H9 (cell line): ENCODE measurements at regions not wholly inside any gene's neighbourhood (a gene's known extent, or its start where the extent isn't known, plus 50 kb on each side); places are given as distances from the start of the nearest gene placed in this dataset.

ENCODE experiments used
- DNase-seq: peaks from one replicate; pipeline ENCODE4 v3.0.0-alpha.2; 2017
- H2AFZ ChIP-seq: one replicate; pipeline ENCODE4 v1.6.1; 2013; ENCODE audit warnings: mild to moderate bottlenecking, low read length, control low read depth, moderate library complexity
- H2AK5ac ChIP-seq: 2 replicates; pipeline ENCODE4 v1.6.1; 2013; ENCODE audit warnings: low read length, control low read depth, mixed read lengths; ENCODE audit not compliant: insufficient read length
- H2BK120ac ChIP-seq: one replicate; pipeline ENCODE4 v1.6.1; 2013; ENCODE audit warnings: low read depth, mild to moderate bottlenecking, low read length, control low read depth, inconsistent platforms; ENCODE audit not compliant: poor library complexity, severe bottlenecking
- H2BK12ac ChIP-seq: 2 replicates; pipeline ENCODE4 v1.6.1; 2013; ENCODE audit warnings: low read length, control low read depth, mixed read lengths, low read depth; ENCODE audit not compliant: insufficient read length
- H2BK15ac ChIP-seq: 2 replicates; pipeline ENCODE4 v1.6.1; 2013; ENCODE audit warnings: low read depth, low read length, control low read depth
- H2BK20ac ChIP-seq: one replicate; pipeline ENCODE4 v1.6.1; 2013; ENCODE audit warnings: low read depth, mild to moderate bottlenecking, low read length, control low read depth, inconsistent platforms; ENCODE audit not compliant: poor library complexity, severe bottlenecking
- H2BK5ac ChIP-seq: 2 replicates; pipeline ENCODE4 v1.6.1; 2013; ENCODE audit warnings: low read length, control low read depth, mixed read lengths; ENCODE audit not compliant: insufficient read length
- H3K14ac ChIP-seq: 2 replicates; pipeline ENCODE4 v1.6.1; 2013; ENCODE audit warnings: low read length, control low read depth; ENCODE audit not compliant: insufficient read depth
- H3K18ac ChIP-seq: 2 replicates; pipeline ENCODE4 v1.6.1; 2013; ENCODE audit warnings: low read depth, mild to moderate bottlenecking, mixed read lengths, low read length, control low read depth; ENCODE audit not compliant: insufficient read length
- H3K23ac ChIP-seq: 2 replicates; pipeline ENCODE4 v1.6.1; 2013; ENCODE audit warnings: low read length, control low read depth, mixed read lengths, low read depth; ENCODE audit not compliant: insufficient read length
- H3K23me2 ChIP-seq: 2 replicates; pipeline ENCODE4 v1.6.1; 2013; ENCODE audit warnings: low read depth, mild to moderate bottlenecking, mixed read lengths, low read length, control low read depth; ENCODE audit not compliant: insufficient read length, poor library complexity, severe bottlenecking
- H3K27ac ChIP-seq: 2 replicates; pipeline ENCODE4 v1.5.1; 2013; ENCODE audit warnings: low read length, control low read depth, mixed read lengths, low read depth; ENCODE audit not compliant: insufficient read length
- H3K27me3 ChIP-seq: 2 replicates; pipeline ENCODE4 v1.6.1; 2013; ENCODE audit warnings: low read length, control low read depth, inconsistent platforms; ENCODE audit not compliant: insufficient read depth
- H3K4ac ChIP-seq: 2 replicates; pipeline ENCODE4 v1.6.1; 2013; ENCODE audit warnings: low read depth, mild to moderate bottlenecking, control low read depth, inconsistent platforms, low read length, moderate library complexity
- H3K4me1 ChIP-seq: 2 replicates; pipeline ENCODE4 v1.6.1; 2013; ENCODE audit warnings: low read length, control low read depth, inconsistent platforms; ENCODE audit not compliant: insufficient read depth
- H3K4me2 ChIP-seq: 2 replicates; pipeline ENCODE4 v1.6.1; 2013; ENCODE audit warnings: low read length, control low read depth, mixed read lengths; ENCODE audit not compliant: insufficient read length, insufficient read depth
- H3K56ac ChIP-seq: 2 replicates; pipeline ENCODE4 v1.6.1; 2013; ENCODE audit warnings: low read depth, mild to moderate bottlenecking, mixed read lengths, low read length, control low read depth; ENCODE audit not compliant: insufficient read length
- H3K79me1 ChIP-seq: 2 replicates; pipeline ENCODE4 v1.6.1; 2013; ENCODE audit warnings: low read depth, mild to moderate bottlenecking, moderate library complexity, low read length, control low read depth, inconsistent platforms; ENCODE audit not compliant: insufficient read depth, poor library complexity, severe bottlenecking
- H3K79me2 ChIP-seq: 2 replicates; pipeline ENCODE4 v1.6.1; 2013; ENCODE audit warnings: low read length, control low read depth, inconsistent platforms; ENCODE audit not compliant: insufficient read depth
- H3K9ac ChIP-seq: 2 replicates; pipeline ENCODE4 v1.6.1; 2013; ENCODE audit warnings: low read length, control low read depth, mixed read lengths; ENCODE audit not compliant: insufficient read length; ENCODE audit errors: extremely low read depth
- H3K9me3 ChIP-seq: one replicate; pipeline ENCODE4 v1.6.1; 2013; ENCODE audit warnings: low read depth, low read length, inconsistent platforms; ENCODE audit not compliant: control insufficient read depth
- H3T11ph ChIP-seq: one replicate; pipeline ENCODE4 v1.6.1; 2013; ENCODE audit warnings: mild to moderate bottlenecking, low read length, control low read depth, inconsistent platforms
- H4K20me1 ChIP-seq: one replicate; pipeline ENCODE4 v1.6.1; 2013; ENCODE audit not compliant: control insufficient read depth, insufficient read length, insufficient read depth
- H4K5ac ChIP-seq: 2 replicates; pipeline ENCODE4 v1.6.1; 2013; ENCODE audit warnings: low read depth, mild to moderate bottlenecking, mixed read lengths, low read length, control low read depth; ENCODE audit not compliant: insufficient read length
- H4K8ac ChIP-seq: replicated peaks from 2 replicates; pipeline ENCODE4 v1.6.1; 2013; ENCODE audit warnings: low read length, control low read depth, mixed read lengths, low read depth; ENCODE audit not compliant: insufficient read length
- H4K91ac ChIP-seq: 2 replicates; pipeline ENCODE4 v1.6.1; 2013; ENCODE audit warnings: low read depth, mild to moderate bottlenecking, moderate library complexity, mixed read lengths, low read length, control low read depth; ENCODE audit not compliant: insufficient read length
- H3K27ac Mint-ChIP-seq, 3 experiments: 2 replicates in 2 of 3; 3 replicates in 1 of 3; pipeline ENCODE4 v1.8.0; 2020 to 2021; ENCODE audit warnings: mixed read lengths in 3 of 3, mild to moderate bottlenecking in 1 of 3, moderate library complexity in 1 of 3
- H3K27me3 Mint-ChIP-seq: 2 replicates; pipeline ENCODE4 v1.8.0; 2021; ENCODE audit warnings: low read depth, mild to moderate bottlenecking, moderate library complexity, mixed read lengths
- H3K36me3 Mint-ChIP-seq, 3 experiments: 2 replicates in 2 of 3; 3 replicates in 1 of 3; pipeline ENCODE4 v1.8.0; 2020 to 2021; ENCODE audit warnings: low read depth in 3 of 3, mixed read lengths in 3 of 3; ENCODE audit not compliant: insufficient read depth in 1 of 3
- H3K4me1 Mint-ChIP-seq, 2 experiments: 2 replicates each; pipeline ENCODE4 v1.8.0; 2020; ENCODE audit warnings: mixed read lengths in 2 of 2
- H3K4me3 Mint-ChIP-seq, 2 experiments: 2 replicates in 1 of 2; 3 replicates in 1 of 2; pipeline ENCODE4 v1.8.0; 2020 to 2021; ENCODE audit warnings: mild to moderate bottlenecking in 2 of 2, mixed read lengths in 2 of 2, moderate library complexity in 1 of 2
- H3K9me3 Mint-ChIP-seq, 2 experiments: 2 replicates in 1 of 2; 3 replicates in 1 of 2; pipeline ENCODE4 v1.8.0; 2020; ENCODE audit warnings: mild to moderate bottlenecking in 2 of 2, mixed read lengths in 2 of 2, moderate library complexity in 1 of 2
- WGBS: extraction: QIAGEN DNeasy Blood & Tissue Kit; methylation state at CpG from one replicate; pipeline ENCODE4 v1.1.7; 2013; ENCODE audit warnings: missing lambda C conversion rate, low lambda C conversion rate, mixed read lengths; ENCODE audit not compliant: insufficient read length; ENCODE audit errors: extremely low coverage; 5-methylcytosine and 5-hydroxymethylcytosine counted together
- TF ChIP-seq, protein P1 (sequence below): fragments of 200-600 bp; sonication (generic); conservative IDR thresholded peaks from 3 replicates; pipeline ENCODE4 v1.8.0; 2021; ENCODE audit warnings: antibody characterized with exemption, mild to moderate bottlenecking

GRCh38 chr21:21614966-21615365 lies 616.8 kb downstream of the NCAM2 start:
- no peak for DNase-seq
- no peaks in the 10 kb centered on the region for H4K20me1 ChIP-seq
- no peak overlapping the region for H2BK5ac ChIP-seq
- no peaks in the 10 kb centered on the region for H3K27me3 Mint-ChIP-seq
- no peak overlapping the region for H3K4me2 ChIP-seq
- no peak overlapping the region for H3K18ac ChIP-seq
- no peak overlapping the region for H4K5ac ChIP-seq
- H3K56ac ChIP-seq: no peak overlapping the region
- no peak overlapping the region for H3K14ac ChIP-seq
- H3K4me1 Mint-ChIP-seq: peaks cover 10 to 12% of the 10 kb centered on the region in 2 experiments
- no peak overlapping the region for H3K27ac ChIP-seq
- no peak overlapping the region for H4K91ac ChIP-seq
- no peaks in the 10 kb centered on the region for H3K79me1 ChIP-seq
- no peaks in the 10 kb centered on the region for H3K79me2 ChIP-seq
- peak overlapping the region; percentile 40 for H2AFZ ChIP-seq
- H3T11ph ChIP-seq: no peak overlapping the region
- TF ChIP-seq, protein P1, sequence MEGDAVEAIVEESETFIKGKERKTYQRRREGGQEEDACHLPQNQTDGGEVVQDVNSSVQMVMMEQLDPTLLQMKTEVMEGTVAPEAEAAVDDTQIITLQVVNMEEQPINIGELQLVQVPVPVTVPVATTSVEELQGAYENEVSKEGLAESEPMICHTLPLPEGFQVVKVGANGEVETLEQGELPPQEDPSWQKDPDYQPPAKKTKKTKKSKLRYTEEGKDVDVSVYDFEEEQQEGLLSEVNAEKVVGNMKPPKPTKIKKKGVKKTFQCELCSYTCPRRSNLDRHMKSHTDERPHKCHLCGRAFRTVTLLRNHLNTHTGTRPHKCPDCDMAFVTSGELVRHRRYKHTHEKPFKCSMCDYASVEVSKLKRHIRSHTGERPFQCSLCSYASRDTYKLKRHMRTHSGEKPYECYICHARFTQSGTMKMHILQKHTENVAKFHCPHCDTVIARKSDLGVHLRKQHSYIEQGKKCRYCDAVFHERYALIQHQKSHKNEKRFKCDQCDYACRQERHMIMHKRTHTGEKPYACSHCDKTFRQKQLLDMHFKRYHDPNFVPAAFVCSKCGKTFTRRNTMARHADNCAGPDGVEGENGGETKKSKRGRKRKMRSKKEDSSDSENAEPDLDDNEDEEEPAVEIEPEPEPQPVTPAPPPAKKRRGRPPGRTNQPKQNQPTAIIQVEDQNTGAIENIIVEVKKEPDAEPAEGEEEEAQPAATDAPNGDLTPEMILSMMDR: no peak
- no peak overlapping the region for H2AK5ac ChIP-seq
- H3K9ac ChIP-seq: no peak overlapping the region
- H2BK15ac ChIP-seq: no peak overlapping the region
- H3K36me3 Mint-ChIP-seq: no peaks in the 10 kb centered on the region
- H3K9me3 Mint-ChIP-seq: no peaks in the 10 kb centered on the region
- no peak overlapping the region for H3K4ac ChIP-seq
- no peak overlapping the region for H2BK12ac ChIP-seq
- WGBS: no CpG with 5 or more reads among the region's 3 CpGs
- H3K9me3 ChIP-seq: no peaks in the 10 kb centered on the region
- H3K27ac Mint-ChIP-seq: no peak overlapping the region
- no peak overlapping the region for H2BK120ac ChIP-seq
- H3K27me3 ChIP-seq: no peaks in the 10 kb centered on the region
- H3K4me3 Mint-ChIP-seq: no peak overlapping the region
- no peak overlapping the region for H2BK20ac ChIP-seq
- no peaks in the 10 kb centered on the region for H3K23me2 ChIP-seq
- no peaks in the 10 kb centered on the region for H3K4me1 ChIP-seq
- H3K23ac ChIP-seq: no peak overlapping the region
- H4K8ac ChIP-seq: no peak overlapping the region
